NCI-H2227 treated with DMSO at 0.1 percent for 48 hours (cell line): ENCODE measurements at regions not wholly inside any gene's neighbourhood (a gene's known extent, or its start where the extent isn't known, plus 50 kb on each side); places are given as distances from the start of the nearest gene placed in this dataset.

Experiments used
- DNase-seq: peaks from one replicate; lab custom pipeline; 2025; lab: John Stamatoyannopoulos, UW

- DNase-seq, result no peak
These were observed 324.5 kb upstream of the WWC1 start for GRCh38 chr5:167966979-167967378.

GRCh38 chr5:167967494-167968177, 323.8 kb upstream of the WWC1 start:
- no peak for DNase-seq

GRCh38 chr5:167968837-167969236, 322.6 kb upstream of the WWC1 start:
- DNase-seq, result no peak

GRCh38 chr5:167969998-167970397, 321.4 kb upstream of the WWC1 start:
- DNase-seq, result no peak

GRCh38 chr5:167971706-167972105, 319.7 kb upstream of the WWC1 start:
- DNase-seq, result no peak

GRCh38 chr5:167973126-167973525, 318.3 kb upstream of the WWC1 start:
- DNase-seq, result no peak

GRCh38 chr5:167984951-167985350, 306.5 kb upstream of the WWC1 start:
- no peak for DNase-seq

- no peak for DNase-seq
These were observed 306.1 kb upstream of the WWC1 start for GRCh38 chr5:167985373-167985772.

GRCh38 chr5:167987490-167988280, 303.8 kb upstream of the WWC1 start:
- DNase-seq, result no peak

GRCh38 chr5:167992868-167993267, 298.6 kb upstream of the WWC1 start:
- DNase-seq, result no peak

- DNase-seq, result no peak
These were observed 297.7 kb upstream of the WWC1 start for GRCh38 chr5:167993771-167994170.

- DNase-seq, result no peak
These were observed 295.5 kb upstream of the WWC1 start for GRCh38 chr5:167995844-167996425.

- DNase-seq, result no peak
These were observed 293.2 kb upstream of the WWC1 start for GRCh38 chr5:167998148-167998767.

GRCh38 chr5:167999182-167999581, 292.3 kb upstream of the WWC1 start:
- no peak for DNase-seq

- no peak for DNase-seq
These were observed 290.1 kb upstream of the WWC1 start for GRCh38 chr5:168001318-168001717.

- DNase-seq, result no peak
These were observed 289.3 kb upstream of the WWC1 start for GRCh38 chr5:168002116-168002515.

- no peak for DNase-seq
These were observed 286.4 kb upstream of the WWC1 start for GRCh38 chr5:168005093-168005492.

GRCh38 chr5:168005936-168006335, 285.5 kb upstream of the WWC1 start:
- no peak for DNase-seq

- no peak for DNase-seq
These were observed 284.9 kb upstream of the WWC1 start for GRCh38 chr5:168006456-168007130.

GRCh38 chr5:168007286-168007685, 284.2 kb upstream of the WWC1 start:
- DNase-seq, result no peak

- no peak for DNase-seq
These were observed 282.9 kb upstream of the WWC1 start for GRCh38 chr5:168008555-168008954.

GRCh38 chr5:168011096-168011495, 280.3 kb upstream of the WWC1 start:
- DNase-seq, result no peak
